ENCODE measurements at regions not wholly inside any gene's neighbourhood (a gene's known extent, or its start where the extent isn't known, plus 50 kb on each side); places are given as distances from the start of the nearest gene placed in this dataset.
"Not testable (repeated sequence)": the region's sequence is repeated elsewhere in the genome, so short reads cannot be mapped to it uniquely, and the experiment has no call there.

DNA sequence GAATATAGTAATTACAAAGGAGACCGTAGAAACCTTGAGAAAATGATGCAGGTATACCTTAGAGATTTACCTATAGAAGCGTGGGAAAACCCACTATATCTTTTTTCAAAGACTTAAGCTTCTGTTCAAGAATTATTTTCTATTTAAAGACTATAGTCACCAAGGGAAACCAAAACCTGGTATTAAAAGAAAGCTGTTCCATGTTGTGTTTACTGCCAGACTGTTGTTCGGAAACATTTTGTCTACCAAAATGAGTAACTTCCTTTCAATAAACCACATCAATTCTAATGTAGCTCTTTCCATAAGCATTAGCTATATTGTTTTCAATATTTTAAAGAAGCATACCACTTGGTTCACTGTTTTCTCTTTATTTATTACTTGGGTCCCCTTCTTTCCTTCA is 182.9 kb upstream of the SLITRK6 start:
- Mint-ChIP-seq H3K9me3 (ENCODE audit: unreplicated experiment) (no peaks in the 10 kb centered on the region), H3K27me3 (ENCODE audit: unreplicated experiment) (peaks cover 1% of the 10 kb centered on the region), H3K4me1 (ENCODE audit: unreplicated experiment) (no peaks in the 10 kb centered on the region), H3K27ac (ENCODE audit: unreplicated experiment) (no peak overlapping the region), H3K4me3 (ENCODE audit: unreplicated experiment) (no peak overlapping the region), H3K36me3 (ENCODE audit: low read depth, unreplicated experiment) (no peaks in the 10 kb centered on the region)
- no peak for DNase-seq (ENCODE audit: low spot score)
- TF ChIP-seq, protein P1, sequence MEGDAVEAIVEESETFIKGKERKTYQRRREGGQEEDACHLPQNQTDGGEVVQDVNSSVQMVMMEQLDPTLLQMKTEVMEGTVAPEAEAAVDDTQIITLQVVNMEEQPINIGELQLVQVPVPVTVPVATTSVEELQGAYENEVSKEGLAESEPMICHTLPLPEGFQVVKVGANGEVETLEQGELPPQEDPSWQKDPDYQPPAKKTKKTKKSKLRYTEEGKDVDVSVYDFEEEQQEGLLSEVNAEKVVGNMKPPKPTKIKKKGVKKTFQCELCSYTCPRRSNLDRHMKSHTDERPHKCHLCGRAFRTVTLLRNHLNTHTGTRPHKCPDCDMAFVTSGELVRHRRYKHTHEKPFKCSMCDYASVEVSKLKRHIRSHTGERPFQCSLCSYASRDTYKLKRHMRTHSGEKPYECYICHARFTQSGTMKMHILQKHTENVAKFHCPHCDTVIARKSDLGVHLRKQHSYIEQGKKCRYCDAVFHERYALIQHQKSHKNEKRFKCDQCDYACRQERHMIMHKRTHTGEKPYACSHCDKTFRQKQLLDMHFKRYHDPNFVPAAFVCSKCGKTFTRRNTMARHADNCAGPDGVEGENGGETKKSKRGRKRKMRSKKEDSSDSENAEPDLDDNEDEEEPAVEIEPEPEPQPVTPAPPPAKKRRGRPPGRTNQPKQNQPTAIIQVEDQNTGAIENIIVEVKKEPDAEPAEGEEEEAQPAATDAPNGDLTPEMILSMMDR (IDR thresholded peaks at IDR 0.05; ENCODE audit: unreplicated experiment): no peak

DNA sequence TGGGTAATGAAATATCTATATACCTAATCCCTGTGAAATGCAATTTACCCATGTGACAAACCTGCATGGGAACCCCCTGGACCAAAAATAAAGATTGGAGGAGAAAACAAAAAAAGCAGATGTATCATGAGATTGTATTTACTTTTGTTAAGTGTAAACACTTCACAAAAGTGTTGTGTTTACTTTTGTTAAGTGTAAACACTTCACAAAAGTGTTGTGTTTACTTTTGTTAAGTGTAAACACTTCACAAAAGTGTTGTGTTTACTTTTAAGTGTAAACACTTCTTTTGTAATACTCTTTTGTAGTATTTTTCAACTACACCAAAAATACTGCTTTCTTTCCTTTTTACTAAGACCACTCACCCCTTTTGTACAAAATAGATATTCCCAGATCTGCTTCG is 181.2 kb upstream of the SLITRK6 start:
- not testable (repeated sequence) for H3K4me3 Mint-ChIP-seq (ENCODE audit: unreplicated experiment); H3K9me3 Mint-ChIP-seq (ENCODE audit: unreplicated experiment); H3K36me3 Mint-ChIP-seq (ENCODE audit: low read depth, unreplicated experiment); H3K4me1 Mint-ChIP-seq (ENCODE audit: unreplicated experiment); H3K27me3 Mint-ChIP-seq (ENCODE audit: unreplicated experiment); H3K27ac Mint-ChIP-seq (ENCODE audit: unreplicated experiment); DNase-seq (ENCODE audit: low spot score)

DNA sequence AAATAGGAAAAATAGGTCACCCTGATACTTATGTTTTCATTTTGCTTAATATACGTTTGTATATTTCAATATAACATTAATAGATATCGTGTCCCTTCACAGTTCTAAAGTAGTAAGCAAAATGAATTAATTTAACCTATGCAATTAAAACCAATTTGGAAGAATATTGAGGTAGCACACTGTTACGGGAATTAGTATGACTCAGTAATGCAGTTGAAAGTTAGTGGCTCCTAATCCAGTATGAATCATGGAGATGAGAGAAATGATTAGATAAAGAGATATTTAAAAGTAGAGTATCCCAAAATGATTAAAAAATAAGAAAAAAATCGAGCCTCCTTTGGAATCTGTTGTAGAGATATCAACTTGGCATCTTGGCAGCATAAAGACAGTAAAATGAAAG is 177.0 kb upstream of the SLITRK6 start:
- Mint-ChIP-seq H3K9me3 (ENCODE audit: unreplicated experiment) (no peaks in the 10 kb centered on the region), H3K4me3 (ENCODE audit: unreplicated experiment) (no peak overlapping the region), H3K36me3 (ENCODE audit: low read depth, unreplicated experiment) (no peaks in the 10 kb centered on the region), H3K27ac (ENCODE audit: unreplicated experiment) (no peak overlapping the region), H3K4me1 (ENCODE audit: unreplicated experiment) (no peaks in the 10 kb centered on the region), H3K27me3 (ENCODE audit: unreplicated experiment) (peaks cover 1% of the 10 kb centered on the region)
- TF ChIP-seq, protein P1 (IDR thresholded peaks at IDR 0.05; ENCODE audit: unreplicated experiment): no peak
- no peak for DNase-seq (ENCODE audit: low spot score)

DNA sequence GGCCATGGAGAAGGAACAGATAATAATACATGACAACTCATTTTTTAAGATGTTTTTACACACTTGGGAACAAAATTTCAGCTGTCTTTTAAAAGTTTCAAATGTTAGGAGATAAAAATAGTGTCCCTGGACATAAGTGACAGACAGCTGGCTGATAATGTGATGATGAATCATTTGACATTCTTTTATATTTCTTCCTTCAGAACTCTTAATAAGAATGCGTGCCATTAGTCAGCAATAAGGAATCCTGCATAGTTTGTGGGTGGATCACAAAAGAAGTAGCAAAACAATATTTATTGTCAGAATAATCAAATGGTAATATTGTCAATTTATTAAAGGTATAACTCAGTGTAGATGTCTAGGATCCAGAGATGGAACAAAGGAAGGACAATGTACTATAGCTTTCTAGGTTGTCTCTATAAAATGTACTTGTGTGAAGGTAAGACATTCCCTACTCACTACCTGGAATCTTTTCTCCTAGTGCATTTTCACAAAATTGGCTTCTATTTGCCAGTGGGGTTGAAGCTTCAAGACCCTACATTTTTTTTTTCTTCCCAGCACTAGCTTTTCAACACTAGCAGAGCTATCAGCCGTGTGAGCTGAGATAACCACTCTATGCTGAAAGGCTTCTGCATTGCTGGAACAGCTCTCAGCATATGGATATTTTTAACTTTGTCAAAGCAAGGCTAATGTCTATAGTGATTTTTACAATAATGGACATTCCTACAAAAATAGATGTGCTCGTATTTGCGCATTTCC is 175.6 kb upstream of the SLITRK6 start:
- no peak overlapping the region for H3K4me3 Mint-ChIP-seq (ENCODE audit: unreplicated experiment)
- H3K27me3 Mint-ChIP-seq (ENCODE audit: unreplicated experiment): peaks cover 1% of the 10 kb centered on the region
- no peaks in the 10 kb centered on the region for H3K9me3 Mint-ChIP-seq (ENCODE audit: unreplicated experiment)
- no peaks in the 10 kb centered on the region for H3K36me3 Mint-ChIP-seq (ENCODE audit: low read depth, unreplicated experiment)
- H3K27ac Mint-ChIP-seq (ENCODE audit: unreplicated experiment): no peak overlapping the region
- TF ChIP-seq, protein P1 (IDR thresholded peaks at IDR 0.05; ENCODE audit: unreplicated experiment): no peak
- H3K4me1 Mint-ChIP-seq (ENCODE audit: unreplicated experiment): no peaks in the 10 kb centered on the region
- no peak for DNase-seq (ENCODE audit: low spot score)

DNA sequence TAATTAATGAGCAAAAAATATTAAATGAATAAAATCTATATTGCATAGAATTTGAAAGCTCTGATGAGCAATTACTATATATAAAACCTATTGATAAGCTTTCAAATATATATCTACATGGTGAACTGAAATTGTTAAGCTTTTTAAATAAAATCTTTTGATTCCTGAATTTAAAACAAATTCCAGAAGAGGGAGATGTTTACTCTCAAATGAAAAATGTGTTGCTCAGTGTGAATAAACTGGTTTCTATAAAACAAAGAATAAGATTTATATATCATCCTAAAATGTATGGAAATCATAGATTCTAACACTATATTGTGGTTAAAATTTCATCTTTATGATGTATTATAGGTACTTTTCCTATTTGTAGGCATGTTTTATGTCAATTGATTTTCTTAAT is 171.5 kb upstream of the SLITRK6 start:
- peaks cover 2% of the 10 kb centered on the region for H3K4me1 Mint-ChIP-seq (ENCODE audit: unreplicated experiment)
- no peak overlapping the region for H3K27ac Mint-ChIP-seq (ENCODE audit: unreplicated experiment)
- TF ChIP-seq, protein P1 (IDR thresholded peaks at IDR 0.05; ENCODE audit: unreplicated experiment): no peak
- no peak for DNase-seq (ENCODE audit: low spot score)
- H3K36me3 Mint-ChIP-seq (ENCODE audit: low read depth, unreplicated experiment): no peaks in the 10 kb centered on the region
- no peaks in the 10 kb centered on the region for H3K9me3 Mint-ChIP-seq (ENCODE audit: unreplicated experiment)
- no peak overlapping the region for H3K4me3 Mint-ChIP-seq (ENCODE audit: unreplicated experiment)
- no peaks in the 10 kb centered on the region for H3K27me3 Mint-ChIP-seq (ENCODE audit: unreplicated experiment)
